SH-SY5Y (cell line): ENCODE measurements at regions not wholly inside any gene's neighbourhood (a gene's known extent, or its start where the extent isn't known, plus 50 kb on each side); places are given as distances from the start of the nearest gene placed in this dataset.
A peak's percentile ranks its signal among the peaks of the same experiment; 100 is the strongest.

Experiments used
- GATA2 ChIP-seq: IDR thresholded peaks from 2 replicates; pipeline ENCODE4 v1.6.1; 2011; ENCODE audit warnings: mild to moderate bottlenecking, low read depth, low read length
- GATA3 ChIP-seq: IDR thresholded peaks from 2 replicates; pipeline ENCODE4 v1.6.1; 2011; ENCODE audit warnings: low read depth, mild to moderate bottlenecking, low read length, moderate library complexity

DNA sequence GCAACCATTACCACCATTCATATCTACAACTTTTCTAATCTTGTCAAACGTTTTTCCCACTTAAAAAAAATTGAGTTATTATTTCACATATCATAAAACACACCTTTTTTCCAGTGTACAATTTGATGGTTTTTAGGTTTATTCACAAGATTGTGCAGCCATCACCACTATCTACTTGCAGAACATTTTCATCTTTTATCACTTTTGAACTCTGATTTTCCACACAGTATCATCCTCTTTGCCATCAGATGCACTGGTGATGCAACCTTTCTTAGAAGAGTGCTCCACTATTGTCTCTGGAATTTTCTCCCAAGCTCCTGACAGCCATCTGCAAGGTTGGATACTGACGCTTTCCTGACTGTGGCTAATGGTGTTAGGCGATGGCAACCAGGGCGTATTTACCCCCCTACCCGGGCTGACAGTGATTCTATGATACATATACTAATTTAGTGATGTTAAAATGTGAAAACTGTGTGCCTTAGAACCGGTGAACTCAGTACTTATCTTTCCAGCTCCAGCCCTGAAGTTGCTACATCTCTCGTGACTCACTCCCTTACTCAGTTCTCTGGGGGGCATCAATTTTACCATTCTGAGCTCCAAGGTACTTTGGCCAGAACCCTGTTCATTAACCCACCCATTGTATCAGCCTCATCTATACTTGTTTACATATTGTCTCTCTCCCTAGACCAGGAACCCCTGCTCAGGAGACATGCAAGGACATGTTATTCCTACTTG is 105.4 kb upstream of the SPRED2 start:
- no peak for TF ChIP-seq GATA3
- TF ChIP-seq GATA2: no peak

DNA sequence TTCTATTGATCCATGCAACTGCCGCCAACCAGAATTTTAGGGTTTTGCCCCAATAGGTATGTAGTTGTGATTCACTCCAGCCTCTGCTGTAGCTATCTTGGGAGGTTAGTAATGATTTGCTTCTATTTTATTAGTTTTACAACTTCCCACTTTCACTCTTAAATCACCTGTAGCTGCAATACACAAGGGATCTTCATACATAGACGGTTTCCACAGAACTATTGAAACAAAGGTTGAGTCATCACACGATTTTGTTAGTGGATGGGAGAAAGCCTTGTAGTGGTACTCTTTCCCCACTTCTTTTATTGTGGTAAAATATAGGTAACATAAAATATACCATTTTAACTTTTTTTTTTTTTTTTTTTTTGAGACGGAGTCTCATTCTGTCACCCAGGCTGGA is 104.2 kb upstream of the SPRED2 start:
- TF ChIP-seq GATA3: no peak
- TF ChIP-seq GATA2: no peak

DNA sequence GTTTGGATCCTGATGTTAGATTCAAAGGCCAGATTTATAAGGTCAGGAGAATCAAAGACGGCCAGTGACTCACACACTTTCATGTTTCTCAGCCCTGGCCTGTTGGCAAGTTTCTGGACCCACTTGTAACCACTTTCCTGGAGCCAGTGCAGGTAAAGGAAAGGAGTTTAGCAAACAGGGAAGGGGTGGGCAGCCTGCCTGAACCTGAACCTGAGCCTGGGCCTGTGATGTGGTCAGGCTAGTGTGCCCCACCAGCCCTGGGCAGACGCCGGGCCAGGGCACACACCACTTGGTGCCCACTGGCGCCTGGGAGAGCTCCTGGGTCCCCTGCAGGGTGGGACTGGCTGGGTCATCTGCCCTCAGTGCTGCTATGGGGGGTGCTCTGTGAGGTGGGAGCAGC is 100.5 kb upstream of the SPRED2 start:
- TF ChIP-seq GATA3 (no peak), GATA2 (no peak)

DNA sequence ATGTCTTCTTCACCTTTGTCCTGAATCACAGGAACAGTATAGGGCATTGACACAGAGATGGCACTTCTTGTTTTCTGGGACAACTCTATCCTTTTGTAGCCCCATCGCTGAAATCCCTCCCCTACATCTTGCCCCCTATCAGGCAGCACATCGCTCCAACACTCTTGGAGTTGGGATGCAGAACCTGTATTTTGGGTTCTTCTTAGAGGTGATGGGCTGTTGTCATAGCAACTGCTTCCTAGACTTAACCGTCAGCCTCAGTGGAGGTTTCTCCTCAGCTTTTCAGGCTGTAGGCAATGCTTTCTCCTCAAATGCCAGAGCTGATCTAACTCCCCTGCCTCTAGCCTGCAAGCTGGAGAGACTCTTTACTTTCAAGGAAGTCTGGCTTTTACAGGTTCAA is 99.9 kb upstream of the SPRED2 start:
- no peak for TF ChIP-seq GATA3
- no peak for TF ChIP-seq GATA2

DNA sequence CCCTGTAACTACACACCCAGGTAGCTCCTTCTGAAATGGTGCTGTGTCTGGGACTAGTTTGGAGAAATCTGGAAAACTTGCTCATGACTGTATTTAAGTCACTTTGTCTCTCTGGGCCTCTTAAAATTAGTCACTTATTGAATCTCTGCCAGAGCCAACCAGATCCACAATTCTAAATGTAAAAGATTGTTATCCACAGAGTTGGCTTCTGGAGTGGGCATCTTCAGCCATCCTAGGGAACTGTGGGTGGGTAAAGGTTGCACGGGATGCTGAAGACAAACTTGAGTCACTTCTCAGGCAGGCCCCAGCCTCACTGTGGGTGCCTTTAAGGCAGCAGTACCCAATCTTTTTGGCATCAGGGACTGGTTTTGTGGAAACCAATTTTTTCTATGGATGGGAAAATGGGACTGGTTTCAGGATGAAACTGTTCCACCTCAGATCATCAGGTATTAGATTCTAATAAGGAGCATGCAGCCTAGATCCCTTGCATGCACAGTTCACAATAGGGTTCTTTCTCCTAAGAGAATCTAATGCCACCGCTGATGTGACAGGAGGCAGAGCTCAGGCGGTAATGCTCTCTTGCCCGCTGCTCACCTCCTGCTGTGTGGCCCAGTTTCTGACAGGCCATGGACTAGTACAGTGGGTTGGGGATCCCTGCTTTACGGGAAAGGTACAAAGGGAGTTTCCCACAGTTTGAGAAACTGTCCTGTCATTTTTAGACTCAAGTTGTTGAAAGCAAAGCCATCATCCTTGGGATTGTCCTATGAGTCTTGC is 98.3 kb upstream of the SPRED2 start:
- TF ChIP-seq GATA2 (peak; percentile 56), GATA3 (peak; percentile 36; the same call in 1 of the 2 replicates)

DNA sequence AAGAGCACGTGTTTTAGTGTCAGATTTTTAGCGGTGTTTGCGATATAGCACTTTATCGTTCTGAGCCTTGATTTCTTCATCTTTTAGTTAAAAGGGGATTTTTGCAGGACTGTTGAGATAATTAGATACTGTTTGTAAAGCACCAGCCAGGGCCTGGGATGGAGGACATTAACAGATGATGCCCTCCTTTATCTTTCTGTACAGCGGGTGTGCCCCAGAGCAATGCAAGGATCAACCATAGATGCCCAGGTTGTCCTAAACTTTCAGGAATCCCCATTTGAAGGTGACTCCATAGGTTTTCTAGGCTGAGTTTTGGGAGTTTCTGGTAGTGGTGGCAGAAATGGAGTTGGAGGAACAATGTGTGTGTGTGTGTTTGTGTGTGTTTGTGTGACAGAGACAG is 97.0 kb upstream of the SPRED2 start:
- TF ChIP-seq GATA2: no peak; the same call in 1 of the 2 replicates
- no peak for TF ChIP-seq GATA3

DNA sequence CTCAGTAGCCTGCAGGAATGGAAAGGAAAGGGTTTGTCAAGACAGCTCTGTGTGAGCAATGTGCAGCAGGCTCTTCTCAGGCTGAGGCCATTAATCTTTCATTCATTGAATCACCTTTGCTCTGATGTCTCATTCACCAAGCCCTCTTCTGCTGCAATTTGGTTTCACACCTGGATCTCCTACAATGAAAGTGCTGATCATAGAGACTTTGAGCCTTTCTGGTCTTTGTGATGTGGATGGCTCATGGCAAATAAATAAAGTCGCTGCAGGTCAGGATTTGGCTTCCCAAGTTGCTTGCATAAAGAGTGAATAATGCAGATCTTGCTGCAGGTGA is 95.8 kb upstream of the SPRED2 start:
- TF ChIP-seq GATA2: no peak
- TF ChIP-seq GATA3: no peak

DNA sequence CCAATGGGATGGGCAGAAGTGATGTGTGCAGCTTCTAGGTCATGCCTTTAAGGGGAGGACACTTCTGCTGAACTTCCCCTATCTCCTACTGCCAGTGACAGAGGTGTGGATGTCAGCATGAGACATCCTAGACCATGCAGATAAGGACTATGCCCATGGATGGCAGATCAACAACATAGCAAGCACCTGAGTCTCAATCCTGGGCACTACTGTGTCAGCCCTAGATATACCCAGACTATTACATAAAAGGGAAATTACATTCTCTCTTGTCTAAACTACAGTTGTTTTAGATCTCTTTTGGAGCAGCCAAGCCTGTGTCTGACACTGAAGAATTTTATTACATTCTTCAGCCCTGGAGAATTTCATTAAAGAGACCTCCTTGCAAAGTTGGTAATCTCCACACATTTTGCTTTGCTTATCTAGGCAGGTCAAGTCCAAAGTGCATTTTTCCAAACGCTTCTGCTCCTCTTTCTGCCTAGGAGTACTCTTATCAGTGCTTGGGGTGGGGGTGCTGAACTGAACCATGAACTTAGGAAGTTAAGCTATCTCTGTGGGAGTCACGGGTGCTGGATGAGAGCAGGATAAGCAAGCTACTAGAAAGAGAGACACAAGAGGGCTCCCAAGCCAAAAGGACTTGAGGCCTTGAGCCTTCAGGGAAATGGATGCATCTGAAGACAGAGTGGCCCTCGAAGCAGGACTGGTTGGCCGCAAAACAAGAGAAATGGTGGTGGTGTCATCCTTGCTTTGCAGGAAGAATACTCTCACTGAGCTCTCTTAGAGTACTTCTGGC is 95.2 kb upstream of the SPRED2 start:
- no peak for TF ChIP-seq GATA3
- no peak for TF ChIP-seq GATA2

DNA sequence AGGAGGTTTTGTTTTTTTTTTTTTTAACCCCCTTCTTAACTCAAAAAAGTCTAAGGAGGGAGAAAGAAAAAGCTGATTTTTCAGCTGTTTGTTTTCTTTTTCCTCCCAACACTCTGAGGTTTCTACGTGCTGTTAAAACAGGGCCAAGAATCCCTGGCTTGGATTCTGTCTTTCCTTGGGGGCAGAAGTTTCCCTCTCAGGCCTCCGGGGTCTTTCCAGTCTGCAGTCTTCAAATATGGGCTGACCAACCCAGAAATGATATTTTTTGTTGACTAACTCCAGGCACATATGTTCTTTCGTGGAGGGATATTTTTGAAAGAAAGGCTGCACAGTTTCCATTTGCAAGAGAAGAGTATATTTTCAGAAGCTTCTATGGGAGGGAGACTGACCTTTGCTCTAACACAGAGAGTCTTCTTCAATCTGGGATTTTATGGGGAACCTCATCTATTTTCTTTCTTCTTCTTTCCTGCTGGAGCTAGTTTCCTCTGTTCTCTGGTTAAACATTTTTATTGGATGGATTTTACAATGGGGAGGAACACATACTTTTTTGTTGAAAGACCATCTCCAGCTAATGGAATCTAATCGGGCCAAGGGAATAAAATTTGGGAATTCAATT is 93.3 kb upstream of the SPRED2 start:
- no peak for TF ChIP-seq GATA3
- TF ChIP-seq GATA2: no peak

DNA sequence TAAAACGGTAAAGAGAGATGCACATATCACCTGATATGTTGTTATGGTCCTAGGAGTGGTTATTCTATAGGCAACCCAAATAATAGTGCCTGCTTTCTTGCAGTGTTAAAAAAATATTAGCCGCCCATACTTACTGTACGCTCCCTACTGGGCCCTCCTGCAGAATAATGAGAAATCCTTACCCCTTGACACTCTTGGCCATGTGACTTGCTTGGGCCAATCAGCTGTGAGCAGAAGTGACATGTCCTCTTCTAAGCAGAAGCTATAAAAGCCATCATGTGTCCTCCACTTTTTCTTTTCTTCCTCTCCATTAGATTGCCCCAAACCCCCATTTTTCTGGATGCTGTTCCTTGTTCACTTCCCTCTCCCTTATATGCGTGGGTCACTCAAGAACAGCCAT is 90.5 kb upstream of the SPRED2 start:
- no peak for TF ChIP-seq GATA2
- no peak for TF ChIP-seq GATA3

DNA sequence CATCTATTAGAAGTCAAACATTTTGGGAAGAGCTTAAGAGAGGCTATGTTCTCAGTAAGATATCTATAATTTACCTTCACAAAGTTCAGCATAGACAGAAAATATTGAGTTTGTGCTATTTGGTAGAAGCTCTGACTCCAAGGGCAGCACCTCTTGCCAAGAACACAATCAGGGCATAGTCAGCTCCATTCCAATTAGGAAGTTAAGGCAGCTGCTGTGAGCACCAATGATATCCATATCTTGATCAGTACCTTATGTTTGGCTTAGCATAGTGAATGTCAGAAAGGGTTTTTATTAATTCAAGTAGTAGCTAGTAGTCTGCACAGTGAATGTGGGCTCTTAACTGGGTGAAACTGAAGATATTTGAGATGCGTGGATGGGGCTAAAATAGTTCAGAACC is 86.4 kb upstream of the SPRED2 start:
- TF ChIP-seq GATA3: no peak
- TF ChIP-seq GATA2: no peak

DNA sequence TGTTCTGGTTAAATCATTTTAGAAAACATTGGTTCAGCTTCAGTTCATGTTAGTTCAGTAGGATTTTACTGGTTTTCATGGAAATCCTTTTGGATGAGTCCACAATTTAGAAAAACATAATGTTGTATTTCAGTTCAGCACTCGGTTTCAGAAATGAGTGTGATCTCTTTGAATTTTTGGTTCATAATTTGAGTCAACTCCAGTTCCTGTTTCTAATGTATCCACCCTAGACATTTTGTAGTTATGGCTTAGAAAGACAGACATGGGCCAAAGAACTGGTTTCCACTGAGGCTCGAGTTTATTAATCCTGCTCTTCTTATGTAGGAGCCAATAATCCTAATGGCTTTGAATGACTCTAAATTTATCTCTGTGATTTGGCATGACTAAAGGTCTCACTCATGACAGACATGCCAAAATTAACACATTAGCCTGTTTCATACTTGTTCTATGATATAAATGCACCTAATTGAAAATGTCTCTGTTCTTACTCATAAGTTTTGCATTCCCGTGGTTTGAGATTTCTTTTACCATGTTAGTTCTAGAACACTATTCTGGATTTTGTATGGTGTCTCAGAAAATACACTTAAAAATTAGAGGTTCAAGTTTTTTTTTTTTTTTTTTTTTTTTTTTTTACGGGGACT is 82.3 kb upstream of the SPRED2 start:
- TF ChIP-seq GATA3 (no peak), GATA2 (no peak)

DNA sequence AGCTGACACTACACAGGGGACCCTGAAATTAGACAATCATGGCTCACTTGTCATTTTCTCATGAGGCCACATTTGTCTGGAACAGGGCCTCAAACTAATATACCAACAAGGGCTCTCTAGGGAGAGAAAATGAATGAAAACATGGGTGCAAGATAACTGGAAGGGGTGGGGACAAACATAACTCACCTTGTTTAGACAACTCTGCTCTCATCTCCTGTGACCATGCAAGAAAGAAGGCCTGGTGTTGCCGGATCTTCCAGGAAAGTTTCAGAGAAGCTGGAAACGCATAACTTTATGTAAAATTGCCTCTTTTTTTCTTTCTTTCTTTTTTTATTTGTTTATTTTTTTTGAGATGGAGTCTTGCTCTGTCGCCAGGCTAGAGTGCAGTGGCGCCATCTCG is 80.4 kb upstream of the SPRED2 start:
- TF ChIP-seq GATA2 (no peak), GATA3 (no peak)

DNA sequence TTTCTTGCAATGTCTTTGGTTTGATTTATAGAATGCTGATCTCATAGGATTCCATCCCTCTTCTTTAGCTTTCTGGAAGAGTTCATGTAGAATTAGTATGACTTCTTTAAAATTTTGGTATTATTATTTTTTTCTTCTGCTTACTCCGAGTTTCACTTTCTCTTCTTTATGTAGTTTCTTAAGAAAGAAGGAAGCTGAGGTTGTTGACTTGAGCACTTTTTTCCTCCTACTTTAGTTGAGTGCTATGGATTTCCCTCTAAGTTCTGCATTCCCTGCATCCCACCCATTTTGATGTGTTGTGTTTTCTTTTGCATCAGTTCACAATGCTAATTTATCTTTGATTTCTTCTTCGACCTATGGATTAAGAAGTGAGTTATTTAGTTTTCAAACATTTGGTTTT is 78.9 kb upstream of the SPRED2 start:
- TF ChIP-seq GATA3 (no peak), GATA2 (no peak)

DNA sequence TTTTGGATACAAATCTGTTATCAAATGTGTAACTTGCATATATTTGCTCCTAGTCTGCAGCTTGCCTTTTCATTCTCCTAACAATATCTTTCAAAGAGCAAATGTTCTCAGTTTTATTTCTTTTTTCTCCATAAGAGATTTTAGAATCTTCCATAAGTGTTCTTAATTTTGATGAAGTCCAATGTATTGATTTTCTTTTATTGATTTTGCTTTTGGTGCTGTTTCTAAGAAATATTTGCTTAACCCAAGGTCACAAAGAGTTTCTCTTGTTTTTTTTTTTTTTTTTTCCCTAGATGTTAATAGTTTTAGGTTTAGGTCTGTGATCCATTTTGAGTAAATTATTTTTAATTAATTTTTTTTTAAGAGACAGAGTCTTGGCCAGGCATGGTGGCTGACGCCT is 75.8 kb upstream of the SPRED2 start:
- no peak for TF ChIP-seq GATA3
- no peak for TF ChIP-seq GATA2
